Activated naive CD8-positive, alpha-beta T cell treated with anti-CD3 and anti-CD28 coated beads, Interleukin-2, amount 10 ng/mL, durations not matched to agents 7 days and 5 days (primary cell): ENCODE measurements at regions not wholly inside any gene's neighbourhood (a gene's known extent, or its start where the extent isn't known, plus 50 kb on each side); places are given as distances from the start of the nearest gene placed in this dataset.
"Not testable (repeated sequence)": the region's sequence is repeated elsewhere in the genome, so short reads cannot be mapped to it uniquely, and the experiment has no call there.

ENCODE experiments used
- ATAC-seq: fragments of 150-1000 bp; cut with Tn5 transposase; one replicate; pipeline ENCODE4 v1.10.0; 2021; ENCODE audit warnings: low read depth, moderate library complexity
- POLR2A ChIA-PET: fragments of 350-600 bp; sonication (Branson Sonifier 250); formaldehyde crosslinking; loops from one replicate; lab custom pipeline; 2021; ENCODE audit warnings: antibody characterized with exemption; lab: Charles Lee
- DNase-seq: peaks from one replicate; pipeline ENCODE4 v3.0.0; 2021
- H3K27ac Mint-ChIP-seq: one replicate; pipeline ENCODE4 v1.8.0; 2022; ENCODE audit warnings: mild to moderate bottlenecking, mixed read lengths
- H3K27me3 Mint-ChIP-seq: one replicate; pipeline ENCODE4 v1.8.0; 2022; ENCODE audit warnings: mild to moderate bottlenecking, moderate library complexity, mixed read lengths
- H3K36me3 Mint-ChIP-seq: one replicate; pipeline ENCODE4 v1.8.0; 2021; ENCODE audit warnings: mild to moderate bottlenecking, mixed read lengths
- H3K4me1 Mint-ChIP-seq: one replicate; pipeline ENCODE4 v1.8.0; 2021; ENCODE audit warnings: mixed read lengths
- H3K4me3 Mint-ChIP-seq: one replicate; pipeline ENCODE4 v1.8.0; 2022; ENCODE audit warnings: mild to moderate bottlenecking, moderate library complexity, mixed read lengths
- H3K9me3 Mint-ChIP-seq: one replicate; pipeline ENCODE4 v1.8.0; 2021; ENCODE audit warnings: mixed read lengths

DNA sequence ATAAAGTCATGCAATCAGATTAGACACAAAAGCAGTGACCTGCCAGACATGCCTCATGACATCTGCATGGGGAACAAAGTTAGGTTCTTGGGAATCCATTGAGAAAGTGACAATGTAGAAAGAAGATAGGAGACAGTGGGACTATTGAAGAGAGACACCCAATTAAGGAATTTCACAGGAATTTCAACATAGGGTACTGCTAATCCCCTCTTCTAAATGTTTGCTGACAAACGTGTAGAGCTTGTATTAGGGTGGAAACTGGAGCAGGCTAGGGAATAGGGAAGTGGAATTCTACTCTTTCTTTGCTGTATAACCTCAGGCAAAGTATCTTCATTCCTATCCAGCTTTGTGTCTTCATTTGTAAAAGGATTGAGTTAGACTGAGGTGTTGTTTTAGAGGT is 409.4 kb upstream of the SASH1 start:
- Mint-ChIP-seq H3K4me1 (no peaks in the 10 kb centered on the region), H3K9me3 (peaks cover 1% of the 10 kb centered on the region), H3K36me3 (no peaks in the 10 kb centered on the region), H3K4me3 (no peak overlapping the region), H3K27me3 (peaks cover 2% of the 10 kb centered on the region), H3K27ac (no peak overlapping the region)
- POLR2A ChIA-PET = no interaction called here
- ATAC-seq (no peak), DNase-seq (no peak)

DNA sequence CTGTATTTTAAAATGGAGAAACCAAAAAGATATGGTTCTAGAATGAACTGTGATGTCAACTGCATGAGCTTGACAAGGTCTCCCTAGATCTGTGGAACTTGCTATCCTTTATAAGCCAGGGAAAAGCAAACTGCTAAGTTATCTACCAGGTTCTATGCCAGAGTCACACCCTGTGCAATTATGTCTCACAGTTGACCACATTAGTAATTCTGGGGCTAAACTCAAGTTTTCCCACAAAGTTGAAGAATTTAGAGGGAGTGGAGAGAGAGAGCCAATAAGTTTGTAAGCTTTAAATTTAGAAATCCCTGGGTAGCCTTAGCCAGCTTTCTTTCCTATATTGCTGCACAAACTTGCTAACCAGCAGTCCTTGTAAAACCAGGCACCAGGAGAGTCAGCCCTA is 407.0 kb upstream of the SASH1 start:
- DNase-seq = no peak
- Mint-ChIP-seq H3K27me3 (peaks cover 2% of the 10 kb centered on the region), H3K4me3 (no peak overlapping the region), H3K27ac (no peak overlapping the region), H3K36me3 (no peaks in the 10 kb centered on the region), H3K9me3 (peaks cover 1% of the 10 kb centered on the region), H3K4me1 (no peaks in the 10 kb centered on the region)
- no peak for ATAC-seq
- POLR2A ChIA-PET = no interaction called here

DNA sequence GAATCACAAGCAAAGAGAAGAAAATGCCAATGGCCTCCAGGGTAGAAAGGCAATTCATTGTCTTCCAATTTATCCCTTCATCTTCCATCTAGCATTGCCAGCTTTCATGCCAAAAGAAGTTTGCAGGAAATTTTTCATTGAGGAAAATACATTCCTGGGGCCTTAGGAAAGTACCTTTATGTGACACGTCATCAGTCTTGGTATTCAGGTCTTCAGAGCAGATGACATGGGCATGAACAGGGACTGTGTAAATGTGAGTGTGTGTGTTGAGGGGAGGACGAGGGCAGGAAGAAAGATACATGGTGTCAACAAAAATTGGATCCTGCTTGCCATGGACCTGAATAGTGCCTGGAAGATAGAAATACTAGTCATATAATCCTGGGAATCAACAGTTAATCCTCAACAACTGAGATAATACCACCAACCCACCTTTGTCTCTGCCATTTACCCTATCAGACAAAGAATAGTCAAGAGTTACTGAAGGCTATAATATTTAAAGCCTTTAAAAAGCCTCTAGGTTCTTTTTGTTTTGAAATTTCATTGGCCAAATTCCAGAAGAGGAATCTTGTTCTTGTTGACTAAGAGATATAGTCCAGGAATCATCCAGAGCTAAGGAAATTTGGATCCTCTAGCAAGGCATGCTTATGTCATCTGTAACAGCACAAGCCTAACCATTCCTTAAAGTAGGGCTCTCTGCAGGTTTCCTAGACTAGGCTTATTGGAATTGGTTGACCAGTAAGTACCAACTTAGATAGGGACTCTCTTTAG is 405.8 kb upstream of the SASH1 start:
- Mint-ChIP-seq H3K27me3 (peaks cover 2% of the 10 kb centered on the region), H3K9me3 (peaks cover 1% of the 10 kb centered on the region), H3K4me1 (no peaks in the 10 kb centered on the region), H3K27ac (no peak overlapping the region), H3K36me3 (no peaks in the 10 kb centered on the region), H3K4me3 (no peak overlapping the region)
- POLR2A ChIA-PET = no interaction called here
- ATAC-seq = no peak
- no peak for DNase-seq

DNA sequence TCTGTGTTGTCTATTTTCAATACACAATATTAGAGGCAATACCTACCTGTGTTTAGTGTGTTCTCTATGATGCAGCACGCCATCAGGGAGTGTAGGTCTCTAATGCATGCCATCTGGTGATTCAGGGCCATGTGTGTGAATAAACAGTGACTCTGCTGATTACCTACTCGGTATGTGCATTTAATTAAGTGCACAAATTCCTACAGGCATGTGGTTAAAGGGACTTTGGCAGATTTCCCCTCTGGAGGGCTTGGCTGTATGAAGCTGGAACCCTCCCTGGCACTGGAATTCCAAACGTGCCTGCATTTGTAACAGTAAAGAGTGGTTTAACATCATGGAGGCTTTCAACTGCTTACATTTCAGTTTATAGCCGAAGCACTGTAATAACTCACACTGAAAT is 401.5 kb upstream of the SASH1 start:
- no peak for DNase-seq
- Mint-ChIP-seq H3K4me3 (no peak overlapping the region), H3K4me1 (no peaks in the 10 kb centered on the region), H3K9me3 (peaks cover 2% of the 10 kb centered on the region), H3K27ac (no peak overlapping the region), H3K27me3 (no peaks in the 10 kb centered on the region), H3K36me3 (no peaks in the 10 kb centered on the region)
- no peak for ATAC-seq
- POLR2A ChIA-PET = no interaction called here

DNA sequence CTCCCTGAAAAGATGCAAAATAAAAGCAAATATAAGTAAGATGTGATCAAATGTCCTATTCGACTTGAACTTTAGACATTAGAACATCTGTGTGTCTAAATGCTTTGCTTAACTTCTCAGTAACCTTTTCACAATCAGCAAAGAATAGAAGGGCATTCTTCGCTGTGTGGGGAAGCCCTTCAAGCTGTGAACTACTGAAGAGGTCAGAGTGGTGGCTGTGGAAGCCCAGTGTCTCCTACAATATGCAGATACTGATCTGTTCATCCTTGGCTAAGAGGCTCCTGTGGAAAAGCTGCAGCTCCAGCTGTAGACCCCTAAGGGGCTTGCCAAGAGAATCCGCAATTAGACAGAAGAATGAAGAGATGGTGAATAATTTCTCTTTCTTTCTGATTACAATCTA is 400.3 kb upstream of the SASH1 start:
- H3K9me3 Mint-ChIP-seq = peaks cover 2% of the 10 kb centered on the region
- POLR2A ChIA-PET = no interaction called here
- no peak for ATAC-seq

DNA sequence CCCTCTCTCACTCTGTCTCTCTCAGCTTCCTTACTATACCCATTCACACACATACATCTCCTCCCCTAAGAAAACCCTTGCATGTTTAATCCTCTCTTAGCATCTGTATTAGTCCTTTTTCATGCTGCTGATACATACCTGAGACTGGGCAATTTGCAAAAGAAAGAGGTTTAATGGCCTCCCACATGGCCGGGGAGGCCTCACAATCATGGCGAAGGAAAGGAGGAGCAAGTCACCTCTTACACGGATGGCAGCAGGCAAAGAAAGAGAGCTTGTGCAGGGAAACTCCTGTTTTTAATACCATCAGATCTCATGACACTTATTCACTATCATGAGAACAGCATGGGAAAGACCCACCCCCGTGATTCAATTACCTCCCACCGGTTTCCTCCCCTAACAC is 398.5 kb upstream of the SASH1 start:
- no peaks in the 10 kb centered on the region for H3K4me1 Mint-ChIP-seq
- no peak overlapping the region for H3K4me3 Mint-ChIP-seq
- DNase-seq (no peak), ATAC-seq (no peak)
- no peak overlapping the region for H3K27ac Mint-ChIP-seq
- no peaks in the 10 kb centered on the region for H3K36me3 Mint-ChIP-seq
- H3K9me3 Mint-ChIP-seq = peaks cover 2% of the 10 kb centered on the region
- H3K27me3 Mint-ChIP-seq = no peaks in the 10 kb centered on the region
- POLR2A ChIA-PET = no interaction called here

More for the DNA sequence above, 400.3 kb upstream of the SASH1 start:
- no peaks in the 10 kb centered on the region for H3K36me3 Mint-ChIP-seq
- no peaks in the 10 kb centered on the region for H3K4me1 Mint-ChIP-seq
- H3K27me3 Mint-ChIP-seq = no peaks in the 10 kb centered on the region
- no peak overlapping the region for H3K27ac Mint-ChIP-seq
- DNase-seq = no peak
- no peak overlapping the region for H3K4me3 Mint-ChIP-seq

DNA sequence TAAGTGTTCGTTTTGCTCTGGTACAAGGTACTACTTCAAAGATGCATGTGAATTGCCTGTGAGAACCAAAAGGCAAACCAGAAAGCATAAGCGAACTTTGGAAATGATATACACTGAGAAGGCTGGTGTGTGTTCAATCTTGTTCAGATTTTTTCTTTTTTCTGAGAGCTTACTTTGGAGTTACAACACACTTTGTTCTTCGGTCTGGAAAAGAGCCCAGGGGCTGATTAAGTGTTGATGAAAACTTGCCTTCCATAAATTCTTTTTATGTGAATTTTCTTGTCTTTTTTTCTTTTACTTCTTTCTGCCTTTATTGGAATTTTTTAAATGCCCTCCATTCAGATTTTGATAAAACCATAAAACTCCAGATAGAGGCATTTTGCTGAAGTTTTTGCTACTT is 395.1 kb upstream of the SASH1 start:
- POLR2A ChIA-PET = no interaction called here
- DNase-seq = no peak
- H3K36me3 Mint-ChIP-seq = no peaks in the 10 kb centered on the region
- H3K27ac Mint-ChIP-seq = no peak overlapping the region
- H3K4me1 Mint-ChIP-seq = no peaks in the 10 kb centered on the region
- H3K9me3 Mint-ChIP-seq = peaks cover 2% of the 10 kb centered on the region
- H3K27me3 Mint-ChIP-seq = no peaks in the 10 kb centered on the region
- no peak for ATAC-seq
- H3K4me3 Mint-ChIP-seq = no peak overlapping the region

DNA sequence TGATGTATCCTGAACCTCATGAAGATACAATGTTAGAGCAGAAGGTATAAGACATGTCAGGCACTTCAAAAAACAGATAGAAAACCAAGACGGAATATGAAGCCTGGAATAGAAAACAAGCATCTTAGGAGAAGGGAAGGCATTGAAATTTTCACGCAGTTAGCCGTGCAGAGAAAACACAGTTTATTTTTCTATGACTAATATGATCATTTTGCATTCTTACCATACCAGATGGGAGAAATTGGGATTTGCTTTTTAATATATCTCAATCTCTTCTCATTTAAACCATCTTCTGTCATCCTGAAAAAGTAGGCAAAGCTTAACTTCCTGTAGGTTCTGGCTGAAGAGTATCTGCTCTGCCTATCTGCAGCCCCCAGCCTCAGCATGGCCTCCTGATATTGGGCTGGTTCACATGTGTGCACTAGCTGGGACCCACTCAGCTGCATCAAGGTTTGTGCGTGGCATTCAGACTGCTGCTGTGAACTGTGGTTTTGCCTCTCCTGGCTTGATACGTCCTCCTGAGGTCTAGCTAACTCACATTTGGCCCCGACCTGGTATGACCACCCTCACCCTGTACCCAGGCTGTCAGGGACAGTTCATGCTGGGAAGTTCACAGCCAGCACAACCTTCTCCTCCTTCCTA is 392.5 kb upstream of the SASH1 start:
- Mint-ChIP-seq H3K4me1 (no peaks in the 10 kb centered on the region), H3K9me3 (no peaks in the 10 kb centered on the region), H3K4me3 (no peak overlapping the region), H3K36me3 (no peaks in the 10 kb centered on the region), H3K27me3 (no peaks in the 10 kb centered on the region), H3K27ac (no peak overlapping the region)
- DNase-seq (no peak), ATAC-seq (no peak)
- POLR2A ChIA-PET = no interaction called here

DNA sequence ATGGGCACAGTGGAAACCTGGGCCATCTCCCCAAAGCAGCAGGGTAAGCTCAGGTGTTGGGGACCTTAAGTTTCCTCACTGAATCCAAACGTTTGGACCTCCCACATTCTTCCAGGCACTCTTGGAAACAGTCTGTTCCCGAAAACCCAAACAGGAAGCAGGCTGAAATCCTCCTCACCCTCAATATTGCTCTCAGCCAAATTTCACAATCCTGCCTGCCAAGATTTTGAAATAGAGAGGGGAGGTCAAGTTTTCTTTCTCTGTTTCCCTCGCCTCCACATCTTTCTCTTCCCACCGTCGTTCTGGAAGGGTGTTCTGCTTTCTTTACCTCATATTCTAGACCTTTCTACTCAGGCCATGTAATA is 392.0 kb upstream of the SASH1 start:
- POLR2A ChIA-PET = no interaction called here
- Mint-ChIP-seq H3K36me3 (no peaks in the 10 kb centered on the region), H3K4me3 (no peak overlapping the region), H3K27me3 (no peaks in the 10 kb centered on the region), H3K27ac (no peak overlapping the region), H3K9me3 (no peaks in the 10 kb centered on the region), H3K4me1 (no peaks in the 10 kb centered on the region)
- no peak for ATAC-seq
- no peak for DNase-seq

DNA sequence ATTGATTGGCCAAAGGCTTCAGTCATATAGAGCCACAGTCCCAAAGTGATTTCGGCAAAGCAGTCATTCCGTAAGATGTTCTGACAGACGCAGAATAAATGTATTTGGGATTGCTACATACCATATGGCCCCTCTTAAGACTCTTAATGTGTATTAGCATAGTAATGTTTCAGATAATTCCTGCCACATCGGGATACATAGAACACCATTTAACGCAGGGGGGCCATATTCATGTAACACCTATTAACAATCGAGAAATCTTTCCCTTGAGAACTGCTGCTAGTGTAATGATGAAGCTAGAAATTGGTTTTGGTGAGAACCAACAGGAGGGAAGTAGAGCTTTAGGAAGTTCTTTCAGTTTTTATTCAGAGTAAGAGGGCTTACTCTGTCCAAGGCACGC is 390.9 kb upstream of the SASH1 start:
- no peak overlapping the region for H3K4me3 Mint-ChIP-seq
- DNase-seq (no peak), ATAC-seq (no peak)
- no peaks in the 10 kb centered on the region for H3K4me1 Mint-ChIP-seq
- POLR2A ChIA-PET = no interaction called here
- H3K9me3 Mint-ChIP-seq = no peaks in the 10 kb centered on the region
- no peaks in the 10 kb centered on the region for H3K36me3 Mint-ChIP-seq
- H3K27me3 Mint-ChIP-seq = no peaks in the 10 kb centered on the region
- no peak overlapping the region for H3K27ac Mint-ChIP-seq

DNA sequence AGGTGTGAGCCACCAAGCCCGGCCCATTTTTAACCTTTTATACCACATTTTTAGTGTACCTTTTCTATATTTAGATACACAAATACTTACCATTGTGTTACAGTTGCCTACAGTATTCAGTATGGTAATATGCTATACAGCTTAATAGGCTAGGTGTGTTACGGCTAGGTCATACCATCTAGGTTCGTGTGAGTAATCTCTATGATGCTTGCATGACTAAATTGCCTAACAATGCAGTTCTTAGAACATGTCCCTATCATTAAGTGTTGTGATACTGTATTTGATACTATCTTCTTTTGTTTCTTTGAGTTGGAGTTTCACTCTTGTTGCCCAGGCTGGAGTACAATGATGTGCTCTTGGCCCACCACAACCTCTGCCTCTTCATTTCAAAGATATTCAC is 387.7 kb upstream of the SASH1 start:
- Mint-ChIP-seq H3K4me3 (no peak overlapping the region), H3K36me3 (no peaks in the 10 kb centered on the region), H3K4me1 (no peaks in the 10 kb centered on the region), H3K27ac (no peak overlapping the region), H3K9me3 (no peaks in the 10 kb centered on the region), H3K27me3 (no peaks in the 10 kb centered on the region)
- DNase-seq (no peak), ATAC-seq (no peak)
- POLR2A ChIA-PET = no interaction called here

DNA sequence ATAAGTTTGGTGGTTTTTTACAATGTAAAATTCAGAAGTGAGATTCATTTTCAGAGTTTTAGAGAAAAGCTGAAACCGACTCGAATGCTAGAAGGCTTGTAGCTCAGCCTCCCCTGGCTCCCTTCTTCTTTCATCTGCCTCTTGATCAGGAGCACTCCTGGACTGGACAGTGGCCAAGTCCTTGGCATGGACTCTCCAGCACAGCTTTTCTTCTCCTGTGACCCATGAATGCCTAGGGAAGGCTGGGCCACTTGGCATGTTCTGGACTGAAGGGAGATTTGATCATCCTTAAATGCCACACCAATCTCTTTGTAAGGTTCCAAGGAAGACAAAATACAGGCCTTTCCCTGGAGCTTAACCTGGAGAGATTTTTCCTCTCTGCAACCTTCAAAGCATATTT is 384.0 kb upstream of the SASH1 start:
- no peak for ATAC-seq
- Mint-ChIP-seq H3K4me1 (no peaks in the 10 kb centered on the region), H3K4me3 (no peak overlapping the region), H3K36me3 (no peaks in the 10 kb centered on the region), H3K27ac (no peak overlapping the region), H3K27me3 (no peaks in the 10 kb centered on the region), H3K9me3 (no peaks in the 10 kb centered on the region)
- POLR2A ChIA-PET = no interaction called here
- DNase-seq = no peak

DNA sequence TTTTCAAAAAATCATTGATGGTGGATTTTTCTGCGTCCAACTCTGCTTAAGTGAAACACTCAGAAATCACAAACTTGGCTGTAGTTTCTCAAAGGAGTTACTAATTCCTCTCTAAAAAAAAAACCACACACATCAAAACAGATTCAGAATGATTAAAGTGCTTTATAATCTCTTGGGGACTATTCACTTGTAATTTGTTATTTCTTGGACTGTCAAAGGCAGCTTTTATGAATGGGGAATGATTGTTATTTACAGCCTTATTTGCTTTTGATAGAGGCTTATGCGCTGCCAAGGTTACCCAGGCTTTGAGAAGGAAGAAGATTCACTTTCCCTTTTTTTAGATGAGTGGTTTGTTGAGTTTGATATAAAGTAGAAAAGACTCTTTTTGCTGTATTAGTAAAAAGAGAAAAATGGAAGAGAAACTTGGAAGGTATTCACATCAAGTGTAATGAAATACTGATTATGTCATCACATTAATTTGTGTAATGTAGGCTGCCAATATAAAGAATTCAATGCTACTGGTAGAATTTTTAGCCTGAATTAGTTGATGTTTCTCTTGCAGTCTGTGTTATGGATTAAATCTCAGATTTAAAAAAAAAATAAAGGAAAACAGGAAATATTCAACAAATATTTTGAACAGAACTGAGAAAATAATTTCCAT is 381.0 kb upstream of the SASH1 start:
- POLR2A ChIA-PET = no interaction called here
- Mint-ChIP-seq H3K4me3 (no peak overlapping the region), H3K36me3 (no peaks in the 10 kb centered on the region), H3K4me1 (no peaks in the 10 kb centered on the region), H3K9me3 (no peaks in the 10 kb centered on the region), H3K27me3 (no peaks in the 10 kb centered on the region), H3K27ac (no peak overlapping the region)
- DNase-seq (no peak), ATAC-seq (no peak)

DNA sequence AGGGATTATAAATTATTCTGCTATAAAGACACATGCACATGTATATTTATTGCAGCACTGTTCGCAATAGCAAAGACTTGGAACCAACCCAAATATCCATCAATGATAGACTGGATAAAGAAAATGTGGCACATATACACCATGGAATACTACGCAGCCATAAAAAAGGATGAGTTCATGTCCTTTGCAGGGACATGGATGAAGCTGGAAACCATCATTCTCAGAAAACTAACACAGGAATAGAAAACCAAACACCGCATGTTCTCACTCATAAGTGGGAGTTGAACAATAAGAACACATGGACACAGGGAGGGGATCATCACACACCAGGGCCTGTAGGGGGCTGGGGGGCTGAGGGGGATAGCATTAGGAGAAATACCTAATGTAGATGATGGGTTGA is 377.2 kb upstream of the SASH1 start:
- POLR2A ChIA-PET, H3K9me3 Mint-ChIP-seq, ATAC-seq, H3K27ac Mint-ChIP-seq, H3K4me3 Mint-ChIP-seq, DNase-seq, H3K27me3 Mint-ChIP-seq, H3K4me1 Mint-ChIP-seq, H3K36me3 Mint-ChIP-seq: not testable (repeated sequence)
